ENCODE measurements at regions not wholly inside any gene's neighbourhood (a gene's known extent, or its start where the extent isn't known, plus 50 kb on each side); places are given as distances from the start of the nearest gene placed in this dataset.

- no peaks in the 10 kb centered on the region for H3K27me3 ChIP-seq (ENCODE audit: insufficient read depth, low read length)
- no peak overlapping the region for H3K27ac ChIP-seq (ENCODE audit: low read length)
- peaks cover 8% of the 10 kb centered on the region for H3K9me3 ChIP-seq (ENCODE audit: insufficient read depth, low read depth, low read length)
- no peaks in the 10 kb centered on the region for H3K4me1 ChIP-seq (ENCODE audit: insufficient read depth, low read length)
- H3K4me3 ChIP-seq (ENCODE audit: low read length), result no peak overlapping the region
- no peaks in the 10 kb centered on the region for H3K36me3 ChIP-seq (ENCODE audit: insufficient read depth, low read depth, low read length)
- H3K9ac ChIP-seq (ENCODE audit: low read depth, low read length), result no peak overlapping the region
Observed at GRCh38 chr9:27712806-27713205, 139.5 kb upstream of the C9orf72 start.

- Histone ChIP-seq H3K9ac (ENCODE audit: low read depth, low read length) (no peak overlapping the region), H3K4me1 (ENCODE audit: insufficient read depth, low read length) (no peaks in the 10 kb centered on the region), H3K9me3 (ENCODE audit: insufficient read depth, low read depth, low read length) (peaks cover 2% of the 10 kb centered on the region), H3K4me3 (ENCODE audit: low read length) (no peak overlapping the region), H3K36me3 (ENCODE audit: insufficient read depth, low read depth, low read length) (no peaks in the 10 kb centered on the region), H3K27ac (ENCODE audit: low read length) (no peak overlapping the region), H3K27me3 (ENCODE audit: insufficient read depth, low read length) (no peaks in the 10 kb centered on the region)
Observed at GRCh38 chr9:27714388-27714787, 141.1 kb upstream of the C9orf72 start.

DNA sequence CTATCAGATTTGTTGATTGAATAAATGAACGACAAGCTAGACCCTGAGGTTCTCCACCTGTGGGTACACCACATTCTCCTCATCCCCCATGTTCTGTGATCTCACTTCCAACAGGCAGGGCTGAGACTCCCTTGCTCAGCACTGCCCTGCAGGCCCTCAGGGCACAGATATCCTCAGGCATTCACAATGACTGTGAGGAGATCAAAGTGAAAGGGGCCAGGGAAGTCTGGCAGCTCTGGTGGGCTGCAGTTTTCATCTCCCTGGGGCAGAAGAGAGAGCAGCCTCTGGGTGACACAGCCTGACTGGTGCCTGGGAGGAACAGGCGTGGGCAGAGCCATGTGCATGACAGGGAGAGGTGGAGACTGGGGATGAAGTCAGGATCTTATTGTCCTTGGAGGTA is 142.4 kb upstream of the C9orf72 start:
- Histone ChIP-seq H3K36me3 (ENCODE audit: insufficient read depth, low read depth, low read length) (no peaks in the 10 kb centered on the region), H3K4me1 (ENCODE audit: insufficient read depth, low read length) (no peaks in the 10 kb centered on the region), H3K9me3 (ENCODE audit: insufficient read depth, low read depth, low read length) (no peaks in the 10 kb centered on the region), H3K27ac (ENCODE audit: low read length) (no peak overlapping the region), H3K4me3 (ENCODE audit: low read length) (no peak overlapping the region), H3K9ac (ENCODE audit: low read depth, low read length) (no peak overlapping the region), H3K27me3 (ENCODE audit: insufficient read depth, low read length) (no peaks in the 10 kb centered on the region)

- H3K9me3 ChIP-seq (ENCODE audit: insufficient read depth, low read depth, low read length), result no peaks in the 10 kb centered on the region
- H3K27me3 ChIP-seq (ENCODE audit: insufficient read depth, low read length), result no peaks in the 10 kb centered on the region
- H3K36me3 ChIP-seq (ENCODE audit: insufficient read depth, low read depth, low read length), result no peaks in the 10 kb centered on the region
- H3K27ac ChIP-seq (ENCODE audit: low read length), result no peak overlapping the region
- no peak overlapping the region for H3K4me3 ChIP-seq (ENCODE audit: low read length)
- no peaks in the 10 kb centered on the region for H3K4me1 ChIP-seq (ENCODE audit: insufficient read depth, low read length)
- H3K9ac ChIP-seq (ENCODE audit: low read depth, low read length), result no peak overlapping the region
Observed at GRCh38 chr9:27717991-27718390, 144.7 kb upstream of the C9orf72 start.

GRCh38 chr9:27719711-27720110 is 146.4 kb upstream of the C9orf72 start:
- Histone ChIP-seq H3K9me3 (ENCODE audit: insufficient read depth, low read depth, low read length) (no peaks in the 10 kb centered on the region), H3K36me3 (ENCODE audit: insufficient read depth, low read depth, low read length) (no peaks in the 10 kb centered on the region), H3K9ac (ENCODE audit: low read depth, low read length) (no peak overlapping the region), H3K27me3 (ENCODE audit: insufficient read depth, low read length) (no peaks in the 10 kb centered on the region), H3K4me3 (ENCODE audit: low read length) (no peak overlapping the region), H3K4me1 (ENCODE audit: insufficient read depth, low read length) (0 out of 2 replicates have a peak, but pooled peaks cover 3% of the 10 kb centered on the region), H3K27ac (ENCODE audit: low read length) (no peak overlapping the region)

- Histone ChIP-seq H3K27ac (ENCODE audit: low read length) (no peak overlapping the region), H3K4me3 (ENCODE audit: low read length) (no peak overlapping the region)
Observed at GRCh38 chr9:27722866-27723265, 149.6 kb upstream of the C9orf72 start.

DNA sequence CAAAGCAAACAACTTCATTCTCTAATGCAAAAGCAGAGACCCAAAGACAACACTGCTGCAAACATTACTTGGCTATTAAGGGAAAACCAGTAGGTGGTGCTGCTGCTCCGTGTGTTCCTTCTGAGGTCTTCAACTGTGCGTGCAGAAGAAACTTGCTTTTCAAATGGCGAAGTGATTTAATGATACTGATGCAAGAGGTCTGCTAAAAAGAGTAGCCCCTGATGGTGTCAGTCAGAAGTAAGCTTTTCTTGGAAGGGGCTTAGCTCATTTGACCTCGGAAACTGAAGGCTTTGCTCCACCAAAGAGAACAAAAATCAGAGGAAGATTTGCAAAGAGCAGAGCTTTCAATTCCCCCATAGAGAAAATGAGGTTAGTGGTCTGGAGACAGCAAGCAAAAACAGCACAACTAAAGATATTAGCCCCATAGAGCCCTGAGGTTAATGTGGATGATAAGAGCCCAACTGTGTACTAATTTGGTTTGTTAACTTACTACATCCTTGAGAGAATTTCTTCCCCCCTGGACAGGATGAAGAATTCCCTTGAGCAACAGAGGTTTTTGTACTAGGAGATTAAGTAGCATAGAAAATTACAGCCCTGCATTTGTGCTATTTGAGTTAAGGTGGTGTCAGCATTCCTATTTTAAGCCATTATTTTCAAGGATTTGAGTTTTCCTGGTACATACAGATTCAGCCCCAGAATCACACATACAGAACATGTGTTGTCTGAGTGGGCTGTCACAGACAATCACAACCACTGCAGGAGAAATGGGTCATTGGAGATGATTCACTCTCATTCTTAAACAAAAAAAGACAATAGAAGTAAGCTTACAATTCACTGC is 153.2 kb upstream of the C9orf72 start:
- Histone ChIP-seq H3K4me3 (ENCODE audit: low read length) (no peak overlapping the region), H3K27me3 (ENCODE audit: insufficient read depth, low read length) (no peaks in the 10 kb centered on the region), H3K36me3 (ENCODE audit: insufficient read depth, low read depth, low read length) (no peaks in the 10 kb centered on the region), H3K27ac (ENCODE audit: low read length) (no peak overlapping the region), H3K9ac (ENCODE audit: low read depth, low read length) (no peak overlapping the region), H3K4me1 (ENCODE audit: insufficient read depth, low read length) (peaks cover 8% of the 10 kb centered on the region; the same call in 1 of the 2 replicates), H3K9me3 (ENCODE audit: insufficient read depth, low read depth, low read length) (no peaks in the 10 kb centered on the region)

More at GRCh38 chr9:27722866-27723265, 149.6 kb upstream of the C9orf72 start:
- no peaks in the 10 kb centered on the region for H3K36me3 ChIP-seq (ENCODE audit: insufficient read depth, low read depth, low read length)
- H3K4me1 ChIP-seq (ENCODE audit: insufficient read depth, low read length), result peaks cover 8% of the 10 kb centered on the region; the same call in 1 of the 2 replicates
- H3K9ac ChIP-seq (ENCODE audit: low read depth, low read length), result no peak overlapping the region
- no peaks in the 10 kb centered on the region for H3K9me3 ChIP-seq (ENCODE audit: insufficient read depth, low read depth, low read length)
- H3K27me3 ChIP-seq (ENCODE audit: insufficient read depth, low read length), result no peaks in the 10 kb centered on the region

DNA sequence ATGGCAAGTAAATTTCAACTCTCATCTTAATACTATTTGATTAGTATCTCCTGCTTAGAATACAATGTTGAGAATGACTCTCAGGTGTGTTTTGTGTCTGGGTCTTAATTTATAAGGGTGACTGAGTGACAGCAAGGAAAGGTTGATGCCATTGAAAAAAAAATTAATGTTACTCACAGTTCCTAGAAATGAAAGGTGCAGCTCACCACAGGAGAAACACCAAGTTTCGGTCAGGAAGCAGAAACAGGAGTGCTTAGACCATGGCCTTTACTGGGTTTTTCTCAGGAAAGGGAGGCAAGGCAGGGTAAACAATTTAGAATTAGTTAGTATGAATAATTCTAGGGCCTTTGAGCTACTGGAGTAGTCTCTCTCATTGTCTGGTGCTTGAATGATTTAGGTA is 159.2 kb upstream of the C9orf72 start:
- no peak overlapping the region for H3K27ac ChIP-seq (ENCODE audit: low read length)
- H3K9me3 ChIP-seq (ENCODE audit: insufficient read depth, low read depth, low read length), result peaks cover 7% of the 10 kb centered on the region; the same call in 1 of the 2 replicates
- no peak overlapping the region for H3K9ac ChIP-seq (ENCODE audit: low read depth, low read length)
- H3K4me1 ChIP-seq (ENCODE audit: insufficient read depth, low read length), result no peaks in the 10 kb centered on the region
- H3K36me3 ChIP-seq (ENCODE audit: insufficient read depth, low read depth, low read length), result no peaks in the 10 kb centered on the region
- H3K4me3 ChIP-seq (ENCODE audit: low read length), result no peak overlapping the region
- no peaks in the 10 kb centered on the region for H3K27me3 ChIP-seq (ENCODE audit: insufficient read depth, low read length)

DNA sequence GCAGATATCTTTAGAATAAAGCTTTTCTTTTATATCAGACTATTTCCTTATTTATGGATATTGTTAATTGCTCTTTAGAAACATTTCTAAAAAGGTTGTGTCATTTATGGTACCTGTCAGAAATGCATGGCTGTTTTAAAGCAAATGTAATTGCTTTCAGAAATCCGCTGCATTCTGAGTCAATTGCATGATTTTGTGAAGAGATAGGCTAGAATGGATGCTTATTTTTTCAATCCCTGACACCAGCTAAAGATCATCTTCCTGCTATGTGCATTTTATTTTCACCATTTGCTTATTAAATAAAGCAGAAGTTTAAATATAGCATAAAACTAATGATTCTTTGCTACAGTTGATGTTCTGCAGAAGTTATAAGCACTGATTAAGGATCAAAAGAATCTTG is 170.2 kb upstream of the C9orf72 start:
- Histone ChIP-seq H3K4me3 (ENCODE audit: low read length) (no peak overlapping the region), H3K9me3 (ENCODE audit: insufficient read depth, low read depth, low read length) (peaks cover 7% of the 10 kb centered on the region; the same call in 1 of the 2 replicates), H3K27me3 (ENCODE audit: insufficient read depth, low read length) (no peaks in the 10 kb centered on the region), H3K36me3 (ENCODE audit: insufficient read depth, low read depth, low read length) (no peaks in the 10 kb centered on the region), H3K4me1 (ENCODE audit: insufficient read depth, low read length) (peaks cover 10% of the 10 kb centered on the region; the same call in 1 of the 2 replicates), H3K27ac (ENCODE audit: low read length) (no peak overlapping the region), H3K9ac (ENCODE audit: low read depth, low read length) (no peak overlapping the region)

DNA sequence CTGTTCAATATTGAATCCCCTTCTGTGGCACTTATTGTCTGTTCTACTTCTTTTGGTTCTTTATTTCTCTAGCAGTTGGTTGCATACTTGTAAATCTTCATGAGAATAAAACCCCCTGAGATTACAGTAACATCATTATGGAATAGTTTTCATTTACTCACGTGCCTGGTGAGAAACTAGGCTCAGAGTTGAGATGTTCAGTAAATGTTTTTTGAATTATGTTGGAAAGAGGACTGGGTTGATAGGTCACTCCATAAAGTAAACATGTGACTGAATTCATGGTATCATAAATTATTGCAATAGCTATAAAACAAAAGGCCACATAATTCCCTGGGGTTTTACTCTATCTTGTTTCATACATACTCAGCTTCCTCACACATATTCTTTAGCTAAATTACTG is 174.2 kb upstream of the C9orf72 start:
- Histone ChIP-seq H3K4me3 (ENCODE audit: low read length) (no peak overlapping the region), H3K9ac (ENCODE audit: low read depth, low read length) (no peak overlapping the region), H3K27ac (ENCODE audit: low read length) (no peak overlapping the region), H3K4me1 (ENCODE audit: insufficient read depth, low read length) (peaks cover 43% of the 10 kb centered on the region), H3K9me3 (ENCODE audit: insufficient read depth, low read depth, low read length) (no peaks in the 10 kb centered on the region; the same call in 1 of the 2 replicates), H3K27me3 (ENCODE audit: insufficient read depth, low read length) (no peaks in the 10 kb centered on the region), H3K36me3 (ENCODE audit: insufficient read depth, low read depth, low read length) (no peaks in the 10 kb centered on the region)

DNA sequence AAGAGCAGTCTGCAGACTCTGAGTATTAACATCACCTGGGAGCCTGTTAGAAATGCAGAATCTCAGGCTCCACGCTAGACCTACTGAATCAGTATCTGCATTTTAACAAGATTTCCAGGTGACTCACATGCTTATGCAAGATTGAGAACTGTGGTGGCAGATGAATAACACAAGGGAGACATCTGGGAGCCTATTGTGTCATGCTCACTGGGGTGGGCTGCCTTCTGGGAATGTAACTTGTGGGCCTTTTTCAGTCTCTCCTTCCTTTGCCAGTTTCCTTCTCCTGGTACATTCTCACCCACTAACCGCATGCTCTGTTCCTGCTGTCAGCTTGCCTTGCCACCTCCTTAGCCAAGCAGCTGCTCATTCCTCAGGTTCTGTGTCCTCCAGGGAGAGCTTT is 176.6 kb upstream of the C9orf72 start:
- H3K27me3 ChIP-seq (ENCODE audit: insufficient read depth, low read length), result no peaks in the 10 kb centered on the region

GRCh38 chr9:27750566-27750965 is 177.3 kb upstream of the C9orf72 start:
- peak overlapping the region; percentile 25 for H3K27ac ChIP-seq (ENCODE audit: low read length)
- no peaks in the 10 kb centered on the region for H3K27me3 ChIP-seq (ENCODE audit: insufficient read depth, low read length)
- no peaks in the 10 kb centered on the region for H3K36me3 ChIP-seq (ENCODE audit: insufficient read depth, low read depth, low read length)
- H3K4me1 ChIP-seq (ENCODE audit: insufficient read depth, low read length), result peaks cover 43% of the 10 kb centered on the region
- H3K9me3 ChIP-seq (ENCODE audit: insufficient read depth, low read depth, low read length), result no peaks in the 10 kb centered on the region; the same call in 1 of the 2 replicates
- peak overlapping the region; percentile 43; the same call in 1 of the 2 replicates for H3K9ac ChIP-seq (ENCODE audit: low read depth, low read length)
- no peak overlapping the region for H3K4me3 ChIP-seq (ENCODE audit: low read length)

More for the DNA sequence above, 176.6 kb upstream of the C9orf72 start:
- peak overlapping the region; percentile 43; the same call in 1 of the 2 replicates for H3K9ac ChIP-seq (ENCODE audit: low read depth, low read length)
- H3K4me1 ChIP-seq (ENCODE audit: insufficient read depth, low read length), result peaks cover 43% of the 10 kb centered on the region
- H3K27ac ChIP-seq (ENCODE audit: low read length), result peak overlapping the region; percentile 60
- no peaks in the 10 kb centered on the region for H3K36me3 ChIP-seq (ENCODE audit: insufficient read depth, low read depth, low read length)
- H3K4me3 ChIP-seq (ENCODE audit: low read length), result peak overlapping the region; percentile 10; the same call in 1 of the 2 replicates
- no peaks in the 10 kb centered on the region; the same call in 1 of the 2 replicates for H3K9me3 ChIP-seq (ENCODE audit: insufficient read depth, low read depth, low read length)

All from iPS-20b (cell line).